GM18870 (cell line): ENCODE measurements at regions not wholly inside any gene's neighbourhood (a gene's known extent, or its start where the extent isn't known, plus 50 kb on each side); places are given as distances from the start of the nearest gene placed in this dataset.
"Not testable (repeated sequence)": the region's sequence is repeated elsewhere in the genome, so short reads cannot be mapped to it uniquely, and the experiment has no call there.

ENCODE experiments used
- ATAC-seq: cut with Tn5 transposase; IDR thresholded peaks from one replicate; pipeline ENCODE4 v1.9.1; 2021; ENCODE audit warnings: moderate library complexity; ENCODE audit not compliant: unreplicated experiment

DNA sequence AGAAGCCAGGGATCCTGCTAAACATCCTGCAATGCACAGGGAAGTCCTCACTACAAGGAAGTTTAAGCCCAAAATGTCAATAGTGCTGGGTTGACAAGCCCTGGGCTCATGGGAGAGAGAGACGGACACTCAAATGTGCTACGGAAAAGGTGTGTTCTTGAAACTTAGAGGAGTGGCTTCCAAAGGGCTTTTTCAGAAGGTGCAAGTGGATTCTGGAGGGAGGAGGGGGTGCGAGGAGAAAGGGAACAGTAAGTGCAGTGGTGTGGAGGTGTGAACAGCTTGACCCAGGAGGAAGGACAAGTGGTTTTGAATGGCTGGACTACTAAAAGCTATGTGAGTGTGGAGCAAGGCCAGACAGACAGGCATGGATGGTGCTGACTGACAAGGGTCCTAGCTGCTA is 50.4 kb upstream of the CECR2 start:
- no peak for ATAC-seq

DNA sequence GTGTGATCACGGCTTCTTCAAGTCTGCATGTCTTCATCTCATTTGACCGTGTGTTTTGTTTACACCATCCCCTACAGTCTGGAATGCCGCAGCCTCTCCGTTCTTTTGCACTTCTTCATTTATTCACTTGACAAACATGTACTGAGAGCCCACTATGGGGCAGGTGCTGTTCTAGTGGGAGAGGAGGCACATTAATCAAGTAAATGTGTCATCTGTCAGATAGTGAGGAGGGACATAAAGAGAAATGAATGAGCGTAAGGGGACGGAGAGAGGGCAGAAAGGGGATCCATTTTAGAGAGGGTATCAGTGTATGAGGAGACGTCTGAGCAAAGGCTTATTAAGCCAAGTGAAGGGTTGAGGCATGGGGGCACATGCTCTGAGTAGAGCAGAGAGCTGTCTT is 54.0 kb upstream of the CECR2 start:
- ATAC-seq: no peak

DNA sequence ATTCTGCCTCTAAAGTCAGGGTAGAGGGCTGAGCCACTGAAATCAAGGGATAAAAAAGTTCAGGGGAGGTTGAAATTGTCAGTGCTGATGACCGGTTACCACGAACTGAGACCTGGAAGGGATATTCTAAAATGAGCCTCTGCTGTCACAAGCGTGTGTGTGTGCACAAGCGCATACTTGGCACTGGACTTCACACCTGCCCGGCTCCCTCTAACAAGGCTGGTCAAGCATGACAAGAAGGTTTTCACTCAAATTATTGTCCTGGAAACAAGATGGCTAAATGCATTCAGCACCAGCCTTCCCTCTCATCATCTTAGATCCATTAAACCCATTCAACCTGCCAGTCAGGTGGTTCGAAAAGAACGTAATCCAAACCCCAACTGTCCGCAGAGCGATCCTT is 54.8 kb upstream of the CECR2 start:
- no peak for ATAC-seq

DNA sequence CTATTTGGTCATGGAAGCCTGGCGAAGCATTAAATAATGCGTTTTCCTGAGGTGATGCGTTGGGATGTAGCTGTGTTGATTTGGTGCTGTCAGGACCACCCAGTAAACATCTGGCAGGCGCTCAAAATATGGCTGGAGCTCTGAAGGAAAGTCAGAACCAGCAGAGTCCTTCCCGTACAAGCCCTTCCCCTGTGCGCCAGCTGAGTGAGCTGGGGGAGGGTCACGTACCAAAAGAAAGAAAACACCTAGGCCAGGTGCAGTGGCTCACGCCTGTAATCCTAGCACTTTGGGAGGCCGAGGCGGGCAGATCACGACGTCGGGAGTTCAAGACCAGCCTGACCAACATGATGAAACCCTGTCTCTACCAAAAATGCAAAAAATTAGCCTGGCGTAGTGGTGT is 55.6 kb upstream of the CECR2 start:
- no peak for ATAC-seq

DNA sequence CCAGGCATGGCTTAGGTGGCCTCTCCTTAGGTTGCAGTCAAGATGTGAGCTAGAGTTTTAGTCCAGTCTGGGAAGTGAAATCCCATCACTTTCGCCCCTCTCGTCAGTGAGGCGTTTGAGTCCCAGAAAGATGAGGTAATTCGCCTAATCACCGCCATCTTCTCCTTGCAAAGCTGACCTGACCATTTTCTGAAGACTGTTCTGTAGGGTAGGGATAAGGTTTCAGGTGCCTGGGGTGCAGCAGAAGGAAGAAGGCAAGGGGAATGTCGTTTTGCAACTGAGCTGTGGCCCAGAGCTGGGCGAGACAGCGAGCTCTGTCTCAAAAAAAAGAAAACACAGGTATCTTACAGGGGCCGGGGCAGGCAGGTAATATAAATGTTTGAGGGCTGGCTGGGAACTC is 61.7 kb upstream of the CECR2 start:
- ATAC-seq: no peak

DNA sequence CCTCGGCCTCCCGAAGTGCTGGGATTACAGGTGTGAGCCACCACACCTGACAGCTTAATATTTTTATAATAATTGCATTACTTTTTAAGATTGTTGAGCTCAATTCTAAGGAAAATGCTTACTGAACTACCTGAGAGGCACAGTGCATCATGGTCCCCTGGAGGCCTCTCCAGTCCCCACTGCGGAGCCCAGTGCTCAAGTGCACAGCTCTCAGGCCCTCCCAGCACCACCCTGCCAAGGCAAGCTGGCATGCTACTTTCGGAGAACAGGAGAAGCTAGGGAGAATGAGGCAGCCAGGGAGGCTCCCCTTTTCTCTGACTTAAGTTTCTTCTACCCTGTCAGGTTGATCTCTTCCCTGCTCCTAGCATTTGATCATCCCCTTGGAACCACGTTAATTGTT is 64.2 kb upstream of the CECR2 start:
- ATAC-seq: no peak

DNA sequence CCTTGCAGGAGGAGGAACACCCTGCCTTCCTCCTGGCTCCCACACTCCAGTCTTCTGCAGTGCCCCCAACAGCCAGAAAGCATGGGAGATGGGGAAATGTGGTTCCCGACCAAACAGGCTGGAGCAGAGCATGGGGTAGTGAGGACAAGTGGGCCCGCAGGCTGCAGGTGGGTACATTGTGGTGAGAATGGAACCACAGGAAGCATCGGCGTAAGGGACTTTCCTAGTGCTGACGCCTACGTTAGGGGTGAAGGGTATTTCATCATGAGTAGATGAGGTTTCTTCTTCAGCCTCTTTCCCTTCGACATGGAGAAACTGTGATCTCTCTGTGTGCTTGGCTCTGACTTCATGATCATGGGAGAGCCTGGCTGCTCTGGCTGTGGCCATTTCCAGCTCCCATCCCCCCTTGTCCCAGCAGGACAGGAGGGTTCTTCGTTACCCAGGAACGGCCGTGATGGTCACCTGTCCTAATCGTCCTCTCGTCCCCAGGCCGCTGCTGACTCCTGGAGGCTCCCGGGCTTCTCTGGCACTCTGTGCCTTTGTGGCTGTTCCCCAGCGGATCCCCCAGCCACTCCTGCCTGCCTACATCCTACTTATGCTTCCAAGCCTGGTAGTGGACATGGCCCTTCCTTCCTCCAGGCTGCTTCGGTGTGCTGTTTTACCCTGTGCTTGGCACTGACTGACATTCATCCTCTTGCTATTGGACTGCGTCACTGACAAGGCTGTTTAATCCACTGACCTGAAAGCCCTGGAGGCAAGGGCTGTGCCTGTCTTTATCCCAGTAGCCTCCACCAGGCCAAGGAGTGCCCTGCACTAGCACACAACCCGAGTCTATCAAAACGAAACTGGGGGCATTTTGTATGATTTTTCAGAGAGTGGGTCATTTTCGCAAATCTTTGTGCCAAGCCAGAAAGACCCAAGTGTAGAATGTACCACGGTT is 65.2 kb upstream of the CECR2 start:
- ATAC-seq: peak; percentile 80

DNA sequence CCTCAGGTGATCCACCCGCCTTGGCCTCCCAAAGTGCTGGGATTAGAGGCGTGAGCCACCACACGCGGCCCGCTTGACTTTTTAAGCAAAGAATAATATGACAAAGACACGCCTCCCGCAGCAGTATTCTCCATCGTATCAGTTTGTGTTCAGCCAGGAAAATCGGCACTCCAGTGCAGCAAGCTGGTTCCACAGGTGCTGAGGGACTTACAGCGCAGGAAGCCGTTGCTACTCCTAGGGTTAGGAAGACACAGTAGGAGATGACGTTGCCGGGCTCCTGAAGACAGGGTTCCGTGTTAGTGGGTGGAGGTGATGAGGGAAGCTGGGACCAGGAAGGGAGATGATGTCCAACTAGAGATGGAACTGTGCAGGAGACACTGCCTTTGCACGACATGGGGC is 65.8 kb upstream of the CECR2 start:
- no peak for ATAC-seq

DNA sequence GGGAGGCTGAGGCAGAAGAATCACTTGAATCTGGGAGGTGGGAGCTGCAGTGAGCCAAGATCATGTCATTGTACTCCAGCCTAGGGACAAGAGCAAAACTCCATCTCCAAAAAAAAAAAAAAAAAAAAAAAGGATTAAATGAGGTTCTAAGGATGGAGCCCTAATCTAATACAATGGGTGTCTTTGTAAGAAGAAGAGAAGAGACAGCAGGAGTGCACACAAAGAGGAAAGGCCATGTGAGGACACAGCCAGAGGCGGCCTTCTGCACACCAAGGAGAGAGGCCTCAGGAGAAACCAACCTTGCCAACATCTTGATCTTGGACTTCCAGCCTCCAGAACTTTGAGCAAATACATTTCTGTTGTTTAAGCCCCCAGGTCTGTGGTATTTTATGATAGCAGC is 66.6 kb upstream of the CECR2 start:
- no peak for ATAC-seq

DNA sequence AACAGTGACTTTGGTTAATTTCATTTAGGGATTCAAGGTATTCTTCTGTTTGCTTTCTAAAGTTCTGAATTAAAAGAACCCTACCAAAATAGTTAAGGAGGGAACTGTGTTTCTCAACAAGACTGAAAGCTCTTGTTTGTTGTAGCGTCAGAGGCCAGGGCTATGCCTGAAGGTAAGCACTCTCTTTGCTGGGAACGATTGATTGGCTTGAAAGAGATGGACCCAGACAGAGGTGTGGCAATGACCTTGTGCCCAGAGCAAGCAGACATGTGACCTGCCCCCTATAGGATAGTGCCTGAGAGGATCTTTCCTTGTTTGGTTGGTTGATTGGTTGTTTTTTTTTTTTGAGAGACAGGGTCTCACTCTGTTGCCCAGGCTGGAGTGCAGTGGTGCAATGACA is 68.3 kb upstream of the CECR2 start:
- no peak for ATAC-seq

DNA sequence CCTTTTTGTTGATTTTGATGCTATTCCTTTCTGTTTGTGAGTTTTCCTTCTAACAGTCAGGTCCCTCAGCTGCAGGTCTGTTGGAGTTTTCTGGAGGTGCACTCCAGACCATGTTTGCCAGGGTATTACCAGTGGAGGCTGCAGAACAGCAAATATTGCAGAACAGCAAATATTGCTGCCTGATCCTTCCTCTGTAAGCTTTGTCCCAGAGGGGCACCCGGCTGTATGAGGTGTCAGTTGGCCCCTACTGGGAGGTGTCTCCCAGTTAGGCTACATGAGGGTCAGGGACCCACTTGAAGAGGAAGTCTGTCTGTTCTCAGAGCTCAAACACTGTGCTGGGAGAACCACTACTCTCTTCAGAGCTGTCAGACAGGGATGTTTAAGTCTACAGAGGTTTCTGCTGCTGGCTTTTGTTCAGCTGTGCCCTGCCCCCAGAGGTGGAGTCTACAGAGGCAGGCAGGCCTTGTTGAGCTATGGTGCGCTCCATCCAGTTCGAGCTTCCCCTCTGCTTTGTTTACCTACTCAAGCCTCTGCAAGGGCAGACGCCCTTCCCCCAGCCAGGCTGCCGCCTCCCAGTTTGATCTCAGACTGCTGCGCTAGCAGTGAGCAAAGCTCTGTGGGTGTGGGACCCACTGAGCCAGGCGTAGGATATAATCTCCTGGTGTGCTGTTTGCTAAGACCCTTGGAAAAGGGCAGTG is 70.3 kb upstream of the CECR2 start:
- not testable (repeated sequence) for ATAC-seq

DNA sequence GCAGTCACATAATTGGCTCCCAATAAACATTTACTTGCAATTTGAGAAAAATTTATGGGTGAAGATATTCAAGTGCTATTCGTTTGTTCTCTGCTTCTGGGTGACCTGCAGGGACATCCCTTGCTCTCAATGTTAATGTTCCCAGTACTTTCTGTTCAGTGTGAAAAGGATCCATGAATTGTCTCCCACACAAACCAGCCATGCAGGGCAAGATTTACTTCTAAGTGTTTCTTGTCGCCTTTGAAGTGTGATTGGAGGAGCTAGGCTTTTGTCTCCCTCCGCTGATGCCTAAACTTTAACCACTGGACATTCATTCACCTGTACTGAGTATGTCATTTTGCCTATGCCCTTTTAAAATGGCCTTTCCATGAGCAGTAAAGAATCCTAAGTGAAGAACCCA is 66.4 kb upstream of the ADA2 start:
- no peak for ATAC-seq

DNA sequence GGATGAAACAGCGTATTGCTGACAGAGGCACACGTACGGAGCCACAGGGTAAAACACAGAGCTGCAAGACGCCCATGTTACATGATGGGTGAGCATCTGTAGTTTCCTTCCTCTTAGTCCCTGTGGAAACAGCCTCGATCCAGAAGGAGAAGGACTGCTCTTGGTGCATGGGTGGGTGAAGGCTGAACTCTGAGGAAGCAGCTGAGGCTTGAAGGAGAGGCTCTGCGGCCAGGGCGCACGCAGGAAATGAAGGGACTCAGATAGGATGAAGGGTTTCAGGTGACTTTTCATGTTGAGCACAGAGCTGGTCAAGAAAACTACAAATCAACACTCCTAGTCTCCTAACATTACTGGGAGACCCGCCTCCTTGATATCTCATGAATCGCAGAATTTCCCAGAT is 65.7 kb upstream of the ADA2 start:
- ATAC-seq: no peak

DNA sequence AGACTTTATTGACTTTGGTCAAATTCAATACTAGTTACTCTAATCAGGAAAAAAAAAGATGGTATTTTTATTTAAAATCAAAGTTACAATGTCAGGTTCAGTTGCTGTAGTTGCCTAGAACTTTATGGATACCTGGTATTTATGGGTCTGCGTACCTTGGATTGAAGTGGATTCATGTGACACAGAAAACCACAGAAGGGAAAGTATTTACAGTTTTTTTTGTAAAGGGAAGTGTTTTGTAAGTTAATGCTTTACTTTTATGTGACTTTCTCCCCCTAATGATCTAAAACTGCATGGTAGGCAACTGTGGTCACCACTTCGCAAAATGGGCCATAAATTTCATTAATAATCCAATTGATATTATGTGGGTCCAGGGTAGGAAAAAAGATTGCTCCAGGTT is 65.2 kb upstream of the ADA2 start:
- ATAC-seq: no peak

DNA sequence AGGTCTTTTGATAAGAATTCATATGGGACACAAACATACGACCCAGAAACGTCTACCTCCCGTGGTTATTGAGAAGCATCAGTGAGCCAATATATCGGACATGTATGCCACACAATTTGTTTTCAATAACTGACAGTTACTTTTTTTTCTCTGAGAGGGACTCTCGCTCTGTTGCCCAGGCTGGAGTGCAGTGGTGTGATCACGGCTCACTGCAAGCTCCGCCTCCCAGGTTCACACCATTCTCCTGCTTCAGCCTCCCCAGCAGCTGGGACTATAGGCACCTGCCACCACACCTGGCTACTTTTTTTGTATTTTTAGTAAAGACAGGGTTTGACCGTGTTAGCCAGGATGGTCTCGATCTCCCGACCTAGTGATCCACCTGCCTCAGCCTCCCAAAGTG is 64.6 kb upstream of the ADA2 start:
- not testable (repeated sequence) for ATAC-seq

DNA sequence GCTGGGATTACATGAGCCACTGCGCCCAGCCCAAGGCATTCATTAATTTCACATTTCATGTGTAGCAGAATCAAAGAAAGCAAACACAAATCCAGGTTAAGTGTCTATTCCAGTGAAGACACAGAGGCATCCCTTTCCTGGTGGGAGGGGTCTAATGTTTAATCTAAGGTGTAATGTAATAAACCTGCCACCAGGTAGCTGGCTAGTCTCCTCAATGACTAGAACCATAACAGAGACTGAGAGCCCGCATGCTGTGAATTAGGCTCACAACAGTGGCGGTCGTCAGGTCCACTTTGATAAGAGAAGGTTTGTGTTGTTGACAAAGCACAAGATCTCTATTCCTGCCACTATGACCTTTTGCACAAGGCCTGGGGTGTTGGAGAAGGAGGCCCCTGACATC is 64.2 kb upstream of the ADA2 start:
- no peak for ATAC-seq

DNA sequence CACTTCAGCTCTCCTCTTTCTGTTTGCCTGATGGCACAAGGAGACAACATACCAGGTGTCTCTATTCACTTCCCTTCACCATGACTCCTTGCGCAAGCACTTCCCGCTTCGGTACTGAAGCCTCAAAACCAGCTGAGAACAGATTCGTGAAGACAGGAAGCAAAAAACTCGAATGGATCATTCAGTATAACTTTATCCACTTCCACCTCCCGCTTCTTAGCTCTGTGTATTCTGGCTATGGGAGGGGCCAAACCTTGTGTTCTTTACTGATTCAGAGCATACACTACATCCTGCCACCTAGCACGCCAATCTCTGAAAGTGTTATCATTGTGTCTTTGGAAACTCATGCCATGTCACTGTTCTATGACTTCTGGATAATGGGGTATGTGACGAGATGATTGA is 62.2 kb upstream of the ADA2 start:
- no peak for ATAC-seq

DNA sequence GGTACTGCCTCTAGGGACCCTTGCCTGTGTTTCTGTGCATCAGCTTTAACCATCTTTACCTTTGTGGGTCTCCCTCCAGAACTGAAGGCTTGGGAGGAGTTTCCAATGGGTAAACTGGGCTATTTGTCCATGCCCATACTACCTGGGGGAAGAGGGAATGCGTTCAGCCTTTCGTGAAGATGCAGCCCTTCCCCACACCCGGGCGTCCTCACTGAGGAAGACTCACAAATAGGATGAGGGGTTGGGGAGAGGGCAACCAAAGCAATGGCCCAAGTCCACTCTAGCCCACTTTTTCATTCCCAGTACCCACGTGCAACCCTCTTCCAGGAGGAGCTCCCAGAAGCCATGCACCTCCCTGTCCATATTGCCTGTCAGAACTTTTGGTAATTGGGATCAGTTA is 61.8 kb upstream of the ADA2 start:
- no peak for ATAC-seq

DNA sequence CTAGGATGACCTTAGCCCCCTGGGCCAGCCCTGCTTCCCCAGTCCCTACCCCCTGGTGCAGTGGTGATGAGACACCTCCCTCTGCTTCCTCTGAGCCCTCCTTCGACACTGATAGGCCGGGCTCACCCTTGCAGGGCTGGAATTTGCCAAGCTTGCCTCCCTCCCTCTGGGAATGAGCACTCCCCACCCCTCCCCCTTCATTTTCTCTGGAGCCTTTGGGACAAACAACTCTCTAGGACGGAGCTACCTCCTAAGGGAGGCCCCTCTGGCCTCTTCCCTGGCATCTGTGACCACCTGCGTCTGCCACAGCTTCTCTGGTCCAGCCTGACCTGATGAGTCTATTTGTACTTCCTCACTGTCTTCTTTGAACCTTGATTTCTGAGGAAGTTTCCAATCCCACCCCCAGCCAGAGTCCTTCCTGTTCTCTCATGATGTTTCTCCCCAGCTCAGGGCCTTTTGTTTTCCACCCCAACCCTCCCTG is 53.3 kb upstream of the ADA2 start:
- ATAC-seq: no peak

DNA sequence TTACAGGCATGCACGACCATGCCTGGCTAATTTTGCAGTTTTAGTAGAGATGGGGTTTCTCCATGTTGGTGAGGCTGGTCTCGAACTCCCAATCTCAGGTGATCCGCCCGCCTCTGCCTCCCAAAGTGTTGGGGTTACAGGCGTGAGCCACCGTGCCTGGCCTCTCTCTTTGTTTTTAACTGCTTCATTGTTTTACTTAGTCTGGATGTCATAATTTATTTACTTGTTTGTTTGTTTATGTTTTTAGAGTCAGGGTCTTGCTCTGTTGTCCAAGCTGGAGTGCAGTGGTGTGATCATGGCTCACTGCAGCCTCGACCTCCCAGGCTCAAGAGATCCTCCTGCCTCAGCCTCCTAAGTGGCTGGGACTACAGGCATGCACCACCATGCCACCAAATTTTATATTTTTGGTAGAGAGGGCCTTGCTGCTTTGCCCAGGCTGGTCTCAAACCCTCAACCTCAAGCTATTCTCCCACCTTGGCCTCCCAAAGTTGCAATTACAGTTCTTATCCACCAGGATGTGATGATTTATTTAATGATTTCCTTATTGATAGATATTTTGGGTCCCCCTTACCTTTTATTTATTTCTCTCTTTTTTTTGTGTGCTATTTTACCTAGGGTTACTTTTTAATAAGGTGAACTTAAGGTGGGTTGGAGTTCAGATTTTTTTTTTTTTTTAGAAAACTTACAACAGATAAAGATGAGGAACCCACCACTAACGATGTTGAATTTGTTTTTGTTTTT is 52.6 kb upstream of the ADA2 start:
- no peak for ATAC-seq

DNA sequence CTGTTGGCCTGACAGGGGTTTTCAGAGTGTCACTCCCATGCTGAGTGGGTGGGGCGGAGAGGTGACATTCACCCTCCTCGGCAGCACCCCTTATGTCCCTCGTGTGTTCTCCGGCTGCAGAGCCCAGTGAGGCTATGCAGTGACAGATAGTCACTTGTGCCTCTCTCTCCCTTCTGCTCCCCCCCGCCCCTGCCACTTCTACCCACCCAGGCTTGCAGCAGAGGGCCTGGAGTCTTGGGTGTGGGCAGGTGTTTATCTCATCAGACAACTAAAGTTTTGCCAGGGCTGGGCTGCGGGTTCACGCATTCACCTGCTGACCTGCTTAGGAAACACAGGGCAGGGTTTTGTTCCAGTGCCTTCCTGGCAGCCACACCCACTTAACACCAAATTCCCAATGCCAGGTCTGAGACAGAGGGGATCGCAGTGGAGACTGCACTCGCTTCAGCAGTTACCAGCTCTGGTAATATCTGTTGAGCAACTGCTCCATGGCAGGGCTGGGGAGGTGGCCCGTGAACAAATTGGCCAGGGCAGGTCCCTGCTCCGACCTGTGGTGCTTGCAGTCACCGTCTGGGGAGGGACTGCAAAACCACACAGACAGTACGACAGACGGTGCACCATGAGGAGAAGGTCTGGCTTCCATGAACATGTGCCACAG is 50.5 kb upstream of the ADA2 start:
- no peak for ATAC-seq
